ENCODE measurements at regions not wholly inside any gene's neighbourhood (a gene's known extent, or its start where the extent isn't known, plus 50 kb on each side); places are given as distances from the start of the nearest gene placed in this dataset.

- no peak for DNase-seq (ENCODE audit: low spot score)
- TF ChIP-seq CTCF (IDR thresholded peaks at IDR 0.05; ENCODE audit: borderline replicate concordance, control extremely low read depth, extremely low read depth, insufficient read depth, missing control alignments), result no peak
- in situ Hi-C loops (cut with MboI; ENCODE audit: low sequenced_read_pairs, unreplicated experiment), result no loop called here
These were observed 1443.0 kb upstream of the CDH6 start for GRCh38 chr5:29750453-29750852.

DNA sequence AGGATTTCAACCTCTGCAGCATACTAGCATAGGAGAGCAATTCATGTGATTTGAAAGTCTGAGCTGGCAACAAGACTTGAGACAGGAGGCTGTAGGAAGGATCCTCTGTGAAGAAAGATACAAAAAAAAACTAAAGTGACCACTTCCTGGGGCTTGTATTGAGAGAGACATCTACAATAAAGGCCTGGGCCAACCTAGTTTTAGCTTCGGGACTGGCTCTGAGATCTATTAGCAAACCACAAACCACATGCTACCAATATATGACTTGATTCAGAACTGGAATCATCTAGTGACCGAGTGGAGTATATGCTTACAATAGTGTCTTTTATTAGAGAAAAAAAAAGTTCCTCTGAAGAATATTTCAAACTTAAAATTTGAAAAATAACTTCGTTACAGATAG lies 1448.9 kb upstream of the CDH6 start:
- TF ChIP-seq CTCF (IDR thresholded peaks at IDR 0.05; ENCODE audit: borderline replicate concordance, control extremely low read depth, extremely low read depth, insufficient read depth, missing control alignments), result no peak
- in situ Hi-C loops (cut with MboI; ENCODE audit: low sequenced_read_pairs, unreplicated experiment), result no loop called here
- no peak for DNase-seq (ENCODE audit: low spot score)

DNA sequence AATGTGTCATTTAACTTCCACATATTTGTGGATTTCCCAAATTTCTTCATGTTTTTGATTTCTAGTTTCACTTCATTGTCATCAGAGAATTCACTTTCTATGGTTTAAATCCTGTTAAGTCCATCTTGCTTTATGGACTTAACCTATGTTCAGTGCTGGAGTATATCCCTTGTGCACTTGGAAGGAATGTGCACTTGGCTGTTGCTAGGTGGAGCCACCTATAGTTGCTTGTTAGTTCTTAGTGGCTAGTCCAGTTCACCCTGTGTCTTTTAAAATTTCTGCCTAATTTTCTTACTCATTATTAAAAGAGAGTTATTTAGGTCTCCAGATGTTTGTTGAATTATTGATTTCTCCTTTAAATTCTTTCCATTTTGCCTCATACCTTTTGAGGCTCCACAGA lies 1472.5 kb upstream of the CDH6 start:
- in situ Hi-C loops (cut with MboI; ENCODE audit: low sequenced_read_pairs, unreplicated experiment), result no loop called here
- no peak for TF ChIP-seq CTCF (IDR thresholded peaks at IDR 0.05; ENCODE audit: borderline replicate concordance, control extremely low read depth, extremely low read depth, insufficient read depth, missing control alignments)
- DNase-seq (ENCODE audit: low spot score), result no peak

GRCh38 chr5:29719171-29719570 lies 1474.3 kb upstream of the CDH6 start:
- DNase-seq (ENCODE audit: low spot score), result no peak
- in situ Hi-C loops (cut with MboI; ENCODE audit: low sequenced_read_pairs, unreplicated experiment), result no loop called here
- no peak for TF ChIP-seq CTCF (IDR thresholded peaks at IDR 0.05; ENCODE audit: borderline replicate concordance, control extremely low read depth, extremely low read depth, insufficient read depth, missing control alignments)

DNA sequence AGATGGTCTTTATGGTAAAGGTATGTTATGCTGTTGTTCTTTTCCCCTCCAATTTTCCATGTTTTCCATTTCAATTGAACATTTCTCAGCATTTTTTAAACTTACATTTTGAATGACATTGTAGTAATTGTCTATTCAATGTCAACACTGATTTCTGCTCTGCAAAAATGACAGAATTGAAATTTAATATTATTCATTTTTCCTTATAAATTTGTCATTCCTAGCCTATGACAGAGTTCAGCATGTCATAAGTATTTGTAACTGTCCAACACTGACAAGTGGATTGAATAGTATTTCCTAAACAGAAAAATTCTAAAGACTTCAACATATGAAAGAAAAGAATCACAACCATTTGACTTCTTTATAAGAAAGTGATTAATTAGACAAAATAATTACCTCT lies 1478.3 kb upstream of the CDH6 start:
- no peak for DNase-seq (ENCODE audit: low spot score)
- in situ Hi-C loops (cut with MboI; ENCODE audit: low sequenced_read_pairs, unreplicated experiment), result no loop called here
- TF ChIP-seq CTCF (IDR thresholded peaks at IDR 0.05; ENCODE audit: borderline replicate concordance, control extremely low read depth, extremely low read depth, insufficient read depth, missing control alignments), result no peak

- no peak for DNase-seq (ENCODE audit: low spot score)
- in situ Hi-C loops (cut with MboI; ENCODE audit: low sequenced_read_pairs, unreplicated experiment), result no loop called here
- TF ChIP-seq CTCF (IDR thresholded peaks at IDR 0.05; ENCODE audit: borderline replicate concordance, control extremely low read depth, extremely low read depth, insufficient read depth, missing control alignments), result no peak
These were observed 1490.6 kb upstream of the CDH6 start for GRCh38 chr5:29702875-29703274.

DNA sequence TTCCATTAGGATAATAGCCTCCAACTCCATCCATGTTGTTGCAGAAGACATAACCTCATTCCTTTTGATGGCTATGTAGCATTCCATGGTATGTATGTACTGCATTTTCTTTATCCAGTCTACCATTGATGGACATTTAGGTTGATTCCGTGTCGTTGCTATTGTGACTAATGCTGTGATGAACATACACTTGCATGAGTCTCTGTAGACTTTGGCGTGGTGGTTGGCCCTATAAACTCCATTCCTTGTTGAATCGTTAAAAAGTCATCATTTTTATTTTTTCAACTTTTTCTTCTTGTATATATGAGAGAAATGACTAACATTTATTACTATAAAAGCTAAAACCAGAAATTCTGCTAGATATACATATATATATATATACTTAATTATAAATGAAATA lies 1491.9 kb upstream of the CDH6 start:
- TF ChIP-seq CTCF (IDR thresholded peaks at IDR 0.05; ENCODE audit: borderline replicate concordance, control extremely low read depth, extremely low read depth, insufficient read depth, missing control alignments), result no peak

More for the DNA sequence above, 1491.9 kb upstream of the CDH6 start:
- in situ Hi-C loops (cut with MboI; ENCODE audit: low sequenced_read_pairs, unreplicated experiment), result no loop called here
- no peak for DNase-seq (ENCODE audit: low spot score)

Data from GM13976 (cell line).